ENCODE measurements at regions not wholly inside any gene's neighbourhood (a gene's known extent, or its start where the extent isn't known, plus 50 kb on each side); places are given as distances from the start of the nearest gene placed in this dataset.

DNA sequence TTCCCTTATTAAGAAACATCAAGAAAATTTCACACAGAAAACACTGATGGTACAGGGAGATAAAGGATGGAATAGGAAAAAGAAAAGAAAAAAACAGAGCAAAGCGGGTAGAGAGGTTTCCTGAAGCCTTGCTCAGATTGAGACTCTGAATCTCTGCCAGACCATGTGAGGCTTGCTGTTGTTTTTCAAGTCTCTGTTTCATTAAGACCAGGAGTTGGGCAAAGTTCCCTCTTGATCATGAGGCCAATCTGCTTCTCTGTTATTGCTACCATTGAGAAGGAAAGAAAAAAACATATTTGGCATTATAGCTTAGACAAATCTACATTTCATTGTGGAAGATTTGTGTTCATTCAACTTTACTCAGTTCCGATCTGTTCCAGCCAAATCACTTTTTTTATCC is 201.6 kb upstream of the SOX9 start:
- ChIA-PET CTCF (interaction anchor here (0.9 kb wide), 1 partner anchor 17 kb away, joined by 3 read pairs; no protein-coding TSS in a partner anchor), POLR2A (no interaction called here)
- no peaks in the 10 kb centered on the region for H3K4me1 ChIP-seq
- no peak for TF ChIP-seq TFCP2L1 (CRISPR knock-in tag; IDR thresholded peaks at IDR 0.05)
- TF ChIP-seq SREBF2 (IDR thresholded peaks at IDR 0.05): no peak
- TF ChIP-seq CHD4 (IDR thresholded peaks at IDR 0.05; ENCODE audit: borderline replicate concordance): no peak
- no peak for TF ChIP-seq FOSB (CRISPR knock-in tag; IDR thresholded peaks at IDR 0.05)
- FAIRE-seq (peak; percentile 59), DNase-seq (ENCODE audit: low read depth in 1 of 2, low spot score in 1 of 2) (no peak), ATAC-seq (no peak)
- no peaks in the 10 kb centered on the region for H3K9me3 ChIP-seq
- H3K4me3 ChIP-seq: no peak overlapping the region
- no peak overlapping the region for H3K4me2 ChIP-seq
- WGBS (ENCODE audit: missing lambda C conversion rate): 68% methylated on average over 2 of the region's 2 CpGs
- no peak overlapping the region for H3K27ac ChIP-seq

DNA sequence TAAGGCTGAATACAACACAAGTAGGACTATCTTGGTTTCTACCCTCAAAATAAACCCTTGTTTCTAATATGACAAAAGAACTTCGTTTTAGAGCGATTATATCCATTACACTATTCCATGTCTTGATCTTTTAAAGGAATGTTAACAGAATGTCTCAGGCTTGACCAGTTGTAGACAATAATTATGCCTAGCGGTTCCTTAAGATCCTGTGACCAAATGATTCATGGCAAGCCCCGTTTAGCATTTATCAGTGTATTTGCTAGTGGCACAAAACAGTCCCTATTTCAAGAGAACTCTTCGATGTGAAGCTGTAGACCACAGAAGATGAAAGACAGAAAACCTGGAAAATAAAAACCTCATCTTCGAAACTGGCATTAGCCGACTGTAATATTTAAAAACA is 200.9 kb upstream of the SOX9 start:
- ChIA-PET CTCF (interaction anchor here (0.8 kb wide), 1 partner anchor 808 kb away, joined by 3 read pairs; no protein-coding TSS in a partner anchor), POLR2A (no interaction called here)
- Histone ChIP-seq H3K4me2 (no peak overlapping the region), H3K27ac (no peak overlapping the region), H3K4me1 (no peaks in the 10 kb centered on the region), H3K4me3 (no peak overlapping the region), H3K9me3 (no peaks in the 10 kb centered on the region)
- ATAC-seq: no peak
- TF ChIP-seq NFE2L2 (conservative IDR thresholded peaks at IDR 0.05; ENCODE audit: low read length) (no peak), TP53 (CRISPR knock-in tag; IDR thresholded peaks at IDR 0.05) (no peak), NPAS2 (CRISPR knock-in tag; IDR thresholded peaks at IDR 0.05; ENCODE audit: borderline replicate concordance) (no peak), CTCF (IDR thresholded peaks at IDR 0.05) (no peak), HOXB13 (CRISPR knock-in tag; IDR thresholded peaks at IDR 0.05; ENCODE audit: low read depth) (no peak), MYC (IDR thresholded peaks at IDR 0.05; ENCODE audit: borderline replicate concordance, low read length) (no peak), NR3C1 (IDR thresholded peaks at IDR 0.05) (no peak), RAD21 (conservative IDR thresholded peaks at IDR 0.05 in 1 of 2, IDR thresholded peaks at IDR 0.05 in 1 of 2) (no peak), TFCP2L1 (CRISPR knock-in tag; IDR thresholded peaks at IDR 0.05) (no peak), CEBPB (IDR thresholded peaks at IDR 0.05) (no peak), CBX2 (IDR thresholded peaks at IDR 0.05; ENCODE audit: borderline replicate concordance, low read depth) (no peak), FOXS1 (CRISPR knock-in tag; IDR thresholded peaks at IDR 0.05) (no peak), RFX5 (IDR thresholded peaks at IDR 0.05) (no peak), JUN (IDR thresholded peaks at IDR 0.05) (no peak), CHD4 (IDR thresholded peaks at IDR 0.05; ENCODE audit: borderline replicate concordance) (no peak), FOSB (CRISPR knock-in tag; IDR thresholded peaks at IDR 0.05) (no peak), CHD2 (IDR thresholded peaks at IDR 0.05; ENCODE audit: low read length, partially characterized antibody) (no peak), ATOH8 (CRISPR knock-in tag; IDR thresholded peaks at IDR 0.05; ENCODE audit: low read depth) (no peak), ZNF302 (CRISPR knock-in tag; IDR thresholded peaks at IDR 0.05) (no peak), ZC3H11A (IDR thresholded peaks at IDR 0.05) (no peak)
- no peak for DNase-seq (ENCODE audit: low read depth in 1 of 2, low spot score in 1 of 2)
- WGBS (ENCODE audit: missing lambda C conversion rate): 21% methylated on average over 7 of the region's 7 CpGs
- FAIRE-seq: peak; percentile 23

DNA sequence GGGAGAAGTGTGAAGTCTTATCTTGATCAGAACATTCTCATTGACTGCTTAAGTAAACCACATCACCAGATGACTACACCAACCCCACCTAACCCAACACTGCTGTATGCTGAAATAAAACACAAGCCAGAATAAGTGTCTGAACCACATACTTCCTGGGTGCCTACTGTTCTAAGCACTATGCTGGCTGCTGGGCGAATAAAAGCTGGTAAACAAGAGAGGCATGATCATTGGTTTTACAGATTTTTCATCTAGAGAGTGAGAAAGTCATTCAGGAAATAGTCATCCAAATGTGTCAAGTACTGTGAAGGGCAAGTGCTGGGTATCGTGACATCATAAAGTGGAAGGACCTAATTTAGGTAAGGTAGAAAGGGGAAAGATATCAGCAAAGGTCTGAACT is 199.0 kb upstream of the SOX9 start:
- WGBS (ENCODE audit: missing lambda C conversion rate): 34% methylated on average over 2 of the region's 2 CpGs
- DNase-seq (ENCODE audit: low read depth in 1 of 2, low spot score in 1 of 2): no peak
- no peak overlapping the region for H3K27ac ChIP-seq

More for the DNA sequence above, 199.0 kb upstream of the SOX9 start:
- Histone ChIP-seq H3K4me2 (no peak overlapping the region), H3K9me3 (no peaks in the 10 kb centered on the region), H3K4me3 (no peak overlapping the region), H3K4me1 (no peaks in the 10 kb centered on the region)
- ATAC-seq: no peak
- TF ChIP-seq HOXA7 (CRISPR knock-in tag; IDR thresholded peaks at IDR 0.05): no peak
- no peak for TF ChIP-seq ATOH8 (CRISPR knock-in tag; IDR thresholded peaks at IDR 0.05; ENCODE audit: low read depth)
- no peak for TF ChIP-seq HES2 (IDR thresholded peaks at IDR 0.05)
- TF ChIP-seq RARB (CRISPR knock-in tag; IDR thresholded peaks at IDR 0.05): no peak
- TF ChIP-seq HMGXB4 (CRISPR knock-in tag; IDR thresholded peaks at IDR 0.05; ENCODE audit: borderline replicate concordance): no peak
- TF ChIP-seq EHF (CRISPR knock-in tag; IDR thresholded peaks at IDR 0.05): no peak
- CTCF ChIA-PET: interaction anchor here (0.6 kb wide), 1 partner anchor 26 kb away, joined by 3 read pairs; no protein-coding TSS in a partner anchor
- POLR2A ChIA-PET: no interaction called here
- peak; percentile 61 for FAIRE-seq
